Sigmoid colon (tissue), 3 donors: ENCODE measurements at regions not wholly inside any gene's neighbourhood (a gene's known extent, or its start where the extent isn't known, plus 50 kb on each side); places are given as distances from the start of the nearest gene placed in this dataset.

Experiments used
- POLR2A ChIP-seq, 2 donors: fragments of 450-650 bp; IDR thresholded peaks; one replicate each; pipeline ENCODE4 v1.6.1; 2016; ENCODE audit warnings: antibody characterized with exemption in 2 of 2, mild to moderate bottlenecking in 2 of 2, moderate library complexity in 2 of 2
- TF ChIP-seq, protein P1 (sequence below), 4 experiments: fragments of 450-650 bp in 3 of 4; fragments of 200-600 bp in 1 of 4; IDR thresholded peaks; one replicate each; pipeline ENCODE4 v1.5.1; 2016 to 2019; ENCODE audit warnings: antibody characterized with exemption in 4 of 4, mild to moderate bottlenecking in 3 of 4, moderate library complexity in 2 of 4

DNA sequence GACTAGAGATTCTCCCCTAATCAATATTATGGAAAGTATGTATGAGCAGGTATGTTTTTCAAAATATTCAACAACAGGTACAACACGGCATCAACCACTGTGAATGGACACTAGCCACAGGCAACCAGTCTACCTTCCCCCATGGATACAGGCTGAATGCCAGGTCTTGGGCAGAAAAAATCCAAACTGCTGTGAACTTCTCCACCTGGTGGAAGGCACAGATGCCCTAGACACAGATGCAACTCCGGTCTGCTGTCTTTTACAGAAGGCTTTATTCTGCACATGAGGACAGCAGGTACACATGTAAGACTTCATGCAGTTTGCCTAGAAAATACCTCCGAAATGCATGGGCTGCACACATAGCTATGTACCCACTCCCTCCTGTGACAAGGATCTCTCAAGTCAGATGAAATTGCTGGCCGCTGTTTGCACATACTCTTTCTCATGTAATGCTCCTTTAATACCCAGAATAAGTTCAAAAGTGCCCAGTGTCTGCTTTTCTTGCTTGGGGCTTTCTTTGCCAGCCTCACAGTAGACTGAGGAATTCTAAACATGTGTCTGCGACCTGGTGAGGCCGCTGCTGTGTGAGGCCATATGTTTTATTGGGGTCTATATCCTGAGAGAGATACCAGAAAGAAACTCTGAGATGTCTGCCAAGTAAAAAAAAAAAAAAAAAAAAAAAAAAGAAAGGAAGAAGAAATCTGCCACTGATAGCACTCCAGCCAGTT lies 325.9 kb downstream of the FOXO1 start:
- TF ChIP-seq, protein P1, sequence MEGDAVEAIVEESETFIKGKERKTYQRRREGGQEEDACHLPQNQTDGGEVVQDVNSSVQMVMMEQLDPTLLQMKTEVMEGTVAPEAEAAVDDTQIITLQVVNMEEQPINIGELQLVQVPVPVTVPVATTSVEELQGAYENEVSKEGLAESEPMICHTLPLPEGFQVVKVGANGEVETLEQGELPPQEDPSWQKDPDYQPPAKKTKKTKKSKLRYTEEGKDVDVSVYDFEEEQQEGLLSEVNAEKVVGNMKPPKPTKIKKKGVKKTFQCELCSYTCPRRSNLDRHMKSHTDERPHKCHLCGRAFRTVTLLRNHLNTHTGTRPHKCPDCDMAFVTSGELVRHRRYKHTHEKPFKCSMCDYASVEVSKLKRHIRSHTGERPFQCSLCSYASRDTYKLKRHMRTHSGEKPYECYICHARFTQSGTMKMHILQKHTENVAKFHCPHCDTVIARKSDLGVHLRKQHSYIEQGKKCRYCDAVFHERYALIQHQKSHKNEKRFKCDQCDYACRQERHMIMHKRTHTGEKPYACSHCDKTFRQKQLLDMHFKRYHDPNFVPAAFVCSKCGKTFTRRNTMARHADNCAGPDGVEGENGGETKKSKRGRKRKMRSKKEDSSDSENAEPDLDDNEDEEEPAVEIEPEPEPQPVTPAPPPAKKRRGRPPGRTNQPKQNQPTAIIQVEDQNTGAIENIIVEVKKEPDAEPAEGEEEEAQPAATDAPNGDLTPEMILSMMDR (IDR thresholded peaks at IDR 0.05): no peak
- TF ChIP-seq POLR2A (IDR thresholded peaks at IDR 0.05): no peak
